ENCODE measurements at regions not wholly inside any gene's neighbourhood (a gene's known extent, or its start where the extent isn't known, plus 50 kb on each side); places are given as distances from the start of the nearest gene placed in this dataset.

DNA sequence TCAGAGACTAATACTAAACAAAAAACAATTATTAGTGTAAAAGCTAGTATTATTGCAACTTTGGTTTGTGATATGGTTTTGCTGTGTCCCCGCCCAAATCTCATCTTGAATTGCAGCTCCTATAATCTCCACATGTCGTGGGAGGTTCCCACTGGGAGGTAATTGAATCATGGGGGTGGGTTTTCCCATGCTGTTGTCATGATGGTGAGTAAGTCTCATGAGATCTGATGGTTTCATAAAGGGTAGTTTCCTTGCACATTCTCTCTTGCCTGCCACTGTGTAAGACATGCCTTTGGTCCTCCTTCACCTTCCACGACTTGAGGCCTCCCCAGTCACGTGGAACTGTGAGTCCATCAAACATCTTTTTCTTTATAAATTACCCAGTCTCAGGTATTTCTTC is 325.9 kb upstream of the DAB2 start:
- H4K20me1 ChIP-seq (ENCODE audit: control insufficient read depth, extremely low read depth, insufficient read depth, low read length) = no peaks in the 10 kb centered on the region
- H3K27me3 ChIP-seq (ENCODE audit: control insufficient read depth, extremely low read depth, insufficient read depth, low read length) = no peaks in the 10 kb centered on the region
- TF ChIP-seq, protein P1, sequence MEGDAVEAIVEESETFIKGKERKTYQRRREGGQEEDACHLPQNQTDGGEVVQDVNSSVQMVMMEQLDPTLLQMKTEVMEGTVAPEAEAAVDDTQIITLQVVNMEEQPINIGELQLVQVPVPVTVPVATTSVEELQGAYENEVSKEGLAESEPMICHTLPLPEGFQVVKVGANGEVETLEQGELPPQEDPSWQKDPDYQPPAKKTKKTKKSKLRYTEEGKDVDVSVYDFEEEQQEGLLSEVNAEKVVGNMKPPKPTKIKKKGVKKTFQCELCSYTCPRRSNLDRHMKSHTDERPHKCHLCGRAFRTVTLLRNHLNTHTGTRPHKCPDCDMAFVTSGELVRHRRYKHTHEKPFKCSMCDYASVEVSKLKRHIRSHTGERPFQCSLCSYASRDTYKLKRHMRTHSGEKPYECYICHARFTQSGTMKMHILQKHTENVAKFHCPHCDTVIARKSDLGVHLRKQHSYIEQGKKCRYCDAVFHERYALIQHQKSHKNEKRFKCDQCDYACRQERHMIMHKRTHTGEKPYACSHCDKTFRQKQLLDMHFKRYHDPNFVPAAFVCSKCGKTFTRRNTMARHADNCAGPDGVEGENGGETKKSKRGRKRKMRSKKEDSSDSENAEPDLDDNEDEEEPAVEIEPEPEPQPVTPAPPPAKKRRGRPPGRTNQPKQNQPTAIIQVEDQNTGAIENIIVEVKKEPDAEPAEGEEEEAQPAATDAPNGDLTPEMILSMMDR (optimal IDR thresholded peaks at IDR 0.05 in 1 of 3, IDR thresholded peaks at IDR 0.05 in 1 of 3, conservative IDR thresholded peaks at IDR 0.05 in 1 of 3; ENCODE audit: extremely low read depth in 1 of 3, insufficient read depth in 2 of 3, low read length in 3 of 3) = no peak
- TF ChIP-seq EZH2 (IDR thresholded peaks at IDR 0.05; ENCODE audit: low read length) = no peak
- H3K4me2 ChIP-seq (ENCODE audit: control insufficient read depth, extremely low read depth, insufficient read depth, low read depth, low read length) = no peak overlapping the region
- no peak for FAIRE-seq
- no peaks in the 10 kb centered on the region for H3K9me3 ChIP-seq (ENCODE audit: control insufficient read depth, low read depth, low read length)
- no peak for DNase-seq (ENCODE audit: low read depth, low spot score)
- no peak overlapping the region for H3K4me3 ChIP-seq (ENCODE audit: control insufficient read depth in 2 of 3, extremely low read depth in 1 of 3, insufficient read depth in 2 of 3, low read depth in 1 of 3, low read length in 3 of 3)
- no peaks in the 10 kb centered on the region for H3K79me2 ChIP-seq (ENCODE audit: control insufficient read depth, insufficient read depth, low read length)
- peaks cover under 1% of the 10 kb centered on the region for H3K4me1 ChIP-seq (ENCODE audit: control insufficient read depth, extremely low read depth, insufficient read depth, low read length)
- no peaks in the 10 kb centered on the region for H3K9me1 ChIP-seq (ENCODE audit: control insufficient read depth, extremely low read depth, insufficient read depth, low read length)
- no peak overlapping the region for H3K27ac ChIP-seq (ENCODE audit: control insufficient read depth, insufficient read depth, low read length)
- dilution Hi-C loops (cut with MboI; ENCODE audit: extremely low pct_ligation_motif_present, low sequenced_read_pairs) = no loop called here
- no peak overlapping the region for H2AFZ ChIP-seq (ENCODE audit: control insufficient read depth, low read length)
- no peaks in the 10 kb centered on the region for H3K36me3 ChIP-seq (ENCODE audit: control insufficient read depth in 2 of 2, extremely low read depth in 1 of 2, insufficient read depth in 2 of 2, low read length in 2 of 2)
- no peak overlapping the region for H3K9ac ChIP-seq (ENCODE audit: control insufficient read depth, extremely low read depth, insufficient read depth, low read length)

GRCh38 chr5:39742916-39743315 is 318.1 kb upstream of the DAB2 start:
- no peaks in the 10 kb centered on the region for H3K4me1 ChIP-seq (ENCODE audit: control insufficient read depth, extremely low read depth, insufficient read depth, low read length)
- TF ChIP-seq, protein P1 (optimal IDR thresholded peaks at IDR 0.05 in 1 of 3, IDR thresholded peaks at IDR 0.05 in 1 of 3, conservative IDR thresholded peaks at IDR 0.05 in 1 of 3; ENCODE audit: extremely low read depth in 1 of 3, insufficient read depth in 2 of 3, low read length in 3 of 3) = no peak
- no peak for TF ChIP-seq EZH2 (IDR thresholded peaks at IDR 0.05; ENCODE audit: low read length)
- FAIRE-seq = no peak
- no peaks in the 10 kb centered on the region for H3K9me3 ChIP-seq (ENCODE audit: control insufficient read depth, low read depth, low read length)
- H3K27me3 ChIP-seq (ENCODE audit: control insufficient read depth, extremely low read depth, insufficient read depth, low read length) = no peaks in the 10 kb centered on the region
- H2AFZ ChIP-seq (ENCODE audit: control insufficient read depth, low read length) = no peak overlapping the region
- H3K4me2 ChIP-seq (ENCODE audit: control insufficient read depth, extremely low read depth, insufficient read depth, low read depth, low read length) = no peak overlapping the region
- no peak overlapping the region for H3K27ac ChIP-seq (ENCODE audit: control insufficient read depth, insufficient read depth, low read length)
- H3K9ac ChIP-seq (ENCODE audit: control insufficient read depth, extremely low read depth, insufficient read depth, low read length) = no peak overlapping the region
- H3K79me2 ChIP-seq (ENCODE audit: control insufficient read depth, insufficient read depth, low read length) = no peaks in the 10 kb centered on the region
- H3K36me3 ChIP-seq (ENCODE audit: control insufficient read depth in 2 of 2, extremely low read depth in 1 of 2, insufficient read depth in 2 of 2, low read length in 2 of 2) = no peaks in the 10 kb centered on the region
- H4K20me1 ChIP-seq (ENCODE audit: control insufficient read depth, extremely low read depth, insufficient read depth, low read length) = no peaks in the 10 kb centered on the region
- no peak overlapping the region for H3K4me3 ChIP-seq (ENCODE audit: control insufficient read depth in 2 of 3, extremely low read depth in 1 of 3, insufficient read depth in 2 of 3, low read depth in 1 of 3, low read length in 3 of 3)
- dilution Hi-C loops (cut with MboI; ENCODE audit: extremely low pct_ligation_motif_present, low sequenced_read_pairs) = no loop called here
- H3K9me1 ChIP-seq (ENCODE audit: control insufficient read depth, extremely low read depth, insufficient read depth, low read length) = no peaks in the 10 kb centered on the region
- DNase-seq (ENCODE audit: low read depth, low spot score) = no peak
